T-cell (primary cell): ENCODE measurements at regions not wholly inside any gene's neighbourhood (a gene's known extent, or its start where the extent isn't known, plus 50 kb on each side); places are given as distances from the start of the nearest gene placed in this dataset.
"Not testable (repeated sequence)": the region's sequence is repeated elsewhere in the genome, so short reads cannot be mapped to it uniquely, and the experiment has no call there.

Source experiments
- ATAC-seq, 4 experiments: fragments of 200-7000 bp in 3 of 4; fragments of 150-1000 bp in 1 of 4; cut with Tn5 transposase; replicated peaks in 1 of 4; 1 replicate in 3 of 4; 2 replicates in 1 of 4; pipeline ENCODE4 v1.10.0; 2021; ENCODE audit warnings: moderate library complexity in 3 of 4, mild to moderate bottlenecking in 2 of 4, moderate number of reproducible peaks in 1 of 4
- CTCF ChIA-PET, 2 donors: fragments of 300-600 bp; sonication (Branson Sonifier 250); formaldehyde crosslinking; loops; one replicate each; lab custom pipeline; 2022; ENCODE audit warnings: antibody characterized with exemption in 2 of 2; lab: Charles Lee
- POLR2A ChIA-PET, 2 donors: fragments of 300-600 bp; sonication (Branson Sonifier 250); formaldehyde crosslinking; loops; one replicate each; lab custom pipeline; 2022; ENCODE audit warnings: antibody characterized with exemption in 2 of 2; lab: Charles Lee
- DNase-seq, 35 experiments: peaks; one replicate each; pipeline versions ENCODE4 v3.0.0 to v3.0.0-alpha.2; 2013 to 2023
- H3K27ac ChIP-seq: one replicate; pipeline ENCODE4 v1.5.1; 2013; ENCODE audit warnings: low read length
- H3K27me3 ChIP-seq, 2 experiments: replicated peaks in 1 of 2; 1 replicate in 1 of 2; 2 replicates in 1 of 2; pipeline versions ENCODE4 v1.6.1 to v1.7.0; 2013; ENCODE audit warnings: low read length in 1 of 2, mixed read lengths in 1 of 2; ENCODE audit not compliant: control insufficient read depth in 2 of 2, insufficient read depth in 2 of 2; ENCODE audit errors: extremely low read depth in 1 of 2
- H3K36me3 ChIP-seq, 2 donors: 1 replicate in 1 of 2; 2 replicates in 1 of 2; pipeline versions ENCODE4 v1.6.1 to v1.7.0; 2013; ENCODE audit warnings: low read length in 1 of 2; ENCODE audit not compliant: control insufficient read depth in 2 of 2, insufficient read depth in 1 of 2; ENCODE audit errors: extremely low read depth in 1 of 2
- H3K4me1 ChIP-seq, 2 experiments: 1 replicate in 1 of 2; 2 replicates in 1 of 2; pipeline versions ENCODE4 v1.6.1 to v1.7.0; 2013; ENCODE audit warnings: low read length in 2 of 2, mixed read lengths in 1 of 2; ENCODE audit not compliant: insufficient read depth in 2 of 2, control insufficient read depth in 1 of 2; ENCODE audit errors: extremely low read depth in 1 of 2
- H3K4me3 ChIP-seq, 2 donors: 1 replicate in 1 of 2; 2 replicates in 1 of 2; pipeline versions ENCODE4 v1.5.1 to v1.7.0; 2013; ENCODE audit warnings: mild to moderate bottlenecking in 2 of 2, low read length in 1 of 2, moderate library complexity in 1 of 2; ENCODE audit not compliant: control insufficient read depth in 1 of 2; ENCODE audit errors: extremely low read depth in 1 of 2
- H3K9me3 ChIP-seq: 2 replicates; pipeline ENCODE4 v1.7.0; 2013
- H3K27ac Mint-ChIP-seq, 2 donors: one replicate each; pipeline ENCODE4 v1.8.0; 2020 to 2021; ENCODE audit warnings: mild to moderate bottlenecking in 2 of 2, mixed read lengths in 2 of 2
- H3K27me3 Mint-ChIP-seq, 2 donors: one replicate each; pipeline ENCODE4 v1.8.0; 2021 to 2022; ENCODE audit warnings: mixed read lengths in 2 of 2
- H3K36me3 Mint-ChIP-seq: one replicate; pipeline ENCODE4 v1.8.0; 2021; ENCODE audit warnings: mixed read lengths
- H3K4me1 Mint-ChIP-seq, 3 donors: one replicate each; pipeline ENCODE4 v1.8.0; 2020 to 2022; ENCODE audit warnings: mixed read lengths in 3 of 3, mild to moderate bottlenecking in 1 of 3
- H3K4me3 Mint-ChIP-seq, 3 donors: one replicate each; pipeline ENCODE4 v1.8.0; 2020 to 2022; ENCODE audit warnings: mild to moderate bottlenecking in 3 of 3, mixed read lengths in 3 of 3, moderate library complexity in 3 of 3
- H3K9me3 Mint-ChIP-seq, 3 donors: one replicate each; pipeline ENCODE4 v1.8.0; 2020 to 2022; ENCODE audit warnings: mixed read lengths in 3 of 3
- WGBS: methylation state at CpG from one replicate; pipeline ENCODE4 v1.1.5; 2013; ENCODE audit warnings: missing lambda C conversion rate; ENCODE audit not compliant: insufficient coverage; 5-methylcytosine and 5-hydroxymethylcytosine counted together

GRCh38 chr4:57184378-57185029, 74.3 kb upstream of the IGFBP7 start:
- Histone ChIP-seq H3K27ac (no peak overlapping the region), H3K4me3 (no peak overlapping the region), H3K4me1 (no peaks in the 10 kb centered on the region), H3K36me3 (no peaks in the 10 kb centered on the region), H3K9me3 (no peaks in the 10 kb centered on the region), H3K27me3 (peaks cover 0 to 4% of the 10 kb centered on the region in 2 experiments)
- Mint-ChIP-seq H3K27ac (no peak overlapping the region), H3K4me3 (no peak overlapping the region), H3K9me3 (no peaks in the 10 kb centered on the region), H3K36me3 (no peaks in the 10 kb centered on the region), H3K4me1 (no peaks in the 10 kb centered on the region), H3K27me3 (peaks cover 6 to 15% of the 10 kb centered on the region in 2 donors)
- CTCF ChIA-PET, result no interaction called here
- DNase-seq (no peak), ATAC-seq (no peak)
- WGBS, result 92% methylated on average over 13 of the region's 18 CpGs
- POLR2A ChIA-PET, result no interaction called here

- peaks cover 6 to 17% of the 10 kb centered on the region in 2 donors for H3K27me3 Mint-ChIP-seq
- ChIA-PET POLR2A (interaction anchor here in 1 of 2 donors (0.7 kb wide), 1 partner anchor 15 kb away, joined by 6 read pairs; no protein-coding TSS in a partner anchor), CTCF (interaction anchor here in 1 of 2 donors (1.3 to 1.5 kb wide), 2 partner anchors 8 to 15 kb away, joined by 3 to 5 read pairs; no protein-coding TSS in a partner anchor)
- Histone ChIP-seq H3K9me3 (no peaks in the 10 kb centered on the region), H3K36me3 (no peaks in the 10 kb centered on the region), H3K27me3 (peaks cover 0 to 4% of the 10 kb centered on the region in 2 experiments), H3K27ac (no peak overlapping the region), H3K4me3 (no peak overlapping the region), H3K4me1 (no peaks in the 10 kb centered on the region)
- no peak for ATAC-seq
- H3K4me1 Mint-ChIP-seq, result no peaks in the 10 kb centered on the region
- no peak overlapping the region for H3K27ac Mint-ChIP-seq
- H3K4me3 Mint-ChIP-seq, result no peak overlapping the region
- DNase-seq, result no peak
- no peaks in the 10 kb centered on the region for H3K9me3 Mint-ChIP-seq
- 71% methylated on average over 5 of the region's 8 CpGs for WGBS
- no peaks in the 10 kb centered on the region for H3K36me3 Mint-ChIP-seq
Measured at GRCh38 chr4:57182132-57182874, 72.1 kb upstream of the IGFBP7 start.

GRCh38 chr4:57173136-57173535, 63.0 kb upstream of the IGFBP7 start:
- WGBS, result 83% methylated on average over 7 of the region's 30 CpGs
- DNase-seq, H3K36me3 ChIP-seq, H3K9me3 Mint-ChIP-seq, H3K4me1 Mint-ChIP-seq, H3K4me1 ChIP-seq, ATAC-seq, H3K9me3 ChIP-seq, POLR2A ChIA-PET, H3K4me3 ChIP-seq, H3K4me3 Mint-ChIP-seq, H3K36me3 Mint-ChIP-seq, CTCF ChIA-PET, H3K27ac Mint-ChIP-seq, H3K27me3 ChIP-seq, H3K27ac ChIP-seq: not testable (repeated sequence)
- H3K27me3 Mint-ChIP-seq, result peaks cover 0 to 15% of the 10 kb centered on the region in 2 donors

GRCh38 chr4:57172065-57172464, 61.9 kb upstream of the IGFBP7 start:
- no peak overlapping the region for H3K4me3 ChIP-seq
- Mint-ChIP-seq H3K27ac (no peak overlapping the region), H3K27me3 (peaks cover 4 to 21% of the 10 kb centered on the region in 2 donors), H3K4me3 (no peak overlapping the region), H3K9me3 (peaks cover 0 to 3% (median 0%) of the 10 kb centered on the region in 3 donors), H3K4me1 (no peaks in the 10 kb centered on the region), H3K36me3 (no peaks in the 10 kb centered on the region)
- no peak for DNase-seq
- CTCF ChIA-PET, result interaction anchor here in 1 of 2 donors (0.9 kb wide), 1 partner anchor 9 kb away, joined by 3 read pairs; no protein-coding TSS in a partner anchor
- no peaks in the 10 kb centered on the region for H3K4me1 ChIP-seq
- WGBS, result 100% methylated on average over 1 of the region's 3 CpGs
- peaks cover under 1 to 3% of the 10 kb centered on the region in 2 experiments for H3K27me3 ChIP-seq
- ATAC-seq, result no peak
- H3K36me3 ChIP-seq, result no peaks in the 10 kb centered on the region
- H3K27ac ChIP-seq, result no peak overlapping the region
- no peaks in the 10 kb centered on the region for H3K9me3 ChIP-seq
- POLR2A ChIA-PET, result no interaction called here

GRCh38 chr4:57168982-57169381, 58.8 kb upstream of the IGFBP7 start:
- H3K9me3 ChIP-seq, result no peaks in the 10 kb centered on the region
- H3K27ac Mint-ChIP-seq, result no peak overlapping the region
- H3K4me3 ChIP-seq, result no peak overlapping the region
- H3K27me3 ChIP-seq, result peaks cover 9 to 10% of the 10 kb centered on the region in 2 experiments
- DNase-seq (no peak), ATAC-seq (no peak)
- H3K9me3 Mint-ChIP-seq, result peaks cover 0 to 3% (median 0%) of the 10 kb centered on the region in 3 donors
- WGBS, result 71% methylated on average over 2 of the region's 3 CpGs
- H3K4me1 ChIP-seq, result peaks cover 0 to 3% of the 10 kb centered on the region in 2 experiments
- H3K27ac ChIP-seq, result no peak overlapping the region
- ChIA-PET POLR2A (interaction anchor here in 1 of 2 donors (0.6 kb wide), 1 partner anchor 90 kb away, joined by 4 read pairs; no protein-coding TSS in a partner anchor), CTCF (no interaction called here)
- peaks cover 25 to 42% of the 10 kb centered on the region in 2 donors for H3K27me3 Mint-ChIP-seq
- H3K36me3 Mint-ChIP-seq, result no peaks in the 10 kb centered on the region
- H3K4me1 Mint-ChIP-seq, result peaks cover 5 to 8% (median 6%) of the 10 kb centered on the region in 3 donors
- H3K4me3 Mint-ChIP-seq, result no peak overlapping the region
- H3K36me3 ChIP-seq, result no peaks in the 10 kb centered on the region
